NCI-H1930 (cell line): ENCODE measurements at regions not wholly inside any gene's neighbourhood (a gene's known extent, or its start where the extent isn't known, plus 50 kb on each side); places are given as distances from the start of the nearest gene placed in this dataset.
A peak's percentile ranks its signal among the peaks of the same experiment; 100 is the strongest.

Experiments
- DNase-seq, 2 experiments: peaks; one replicate each; lab custom pipeline; 2025; lab: John Stamatoyannopoulos, UW

- no peak for DNase-seq
These were observed 60.3 kb downstream of the AVPR1A start for GRCh38 chr12:63090716-63091115.

GRCh38 chr12:63086149-63086915 lies 64.7 kb downstream of the AVPR1A start:
- DNase-seq, result no peak

GRCh38 chr12:63085120-63085519 lies 65.9 kb downstream of the AVPR1A start:
- no peak for DNase-seq

- no peak for DNase-seq
These were observed 66.5 kb downstream of the AVPR1A start for GRCh38 chr12:63084501-63084900.

- DNase-seq, result no peak
These were observed 68.0 kb downstream of the AVPR1A start for GRCh38 chr12:63083046-63083445.

GRCh38 chr12:63079791-63080502 lies 71.1 kb downstream of the AVPR1A start:
- no peak for DNase-seq

GRCh38 chr12:63078906-63079305 lies 72.1 kb downstream of the AVPR1A start:
- no peak for DNase-seq

- DNase-seq, result no peak
These were observed 75.5 kb downstream of the AVPR1A start for GRCh38 chr12:63075376-63076060.

GRCh38 chr12:63070709-63071108 lies 80.3 kb downstream of the AVPR1A start:
- DNase-seq, result no peak

- no peak for DNase-seq
These were observed 81.0 kb downstream of the AVPR1A start for GRCh38 chr12:63069860-63070617.

- DNase-seq, result peak in 1 of 2 experiments; percentile 12
These were observed 82.1 kb downstream of the AVPR1A start for GRCh38 chr12:63068857-63069442.

- DNase-seq, result no peak
These were observed 84.2 kb downstream of the AVPR1A start for GRCh38 chr12:63066782-63067181.

GRCh38 chr12:63066136-63066535 lies 84.9 kb downstream of the AVPR1A start:
- DNase-seq, result no peak

GRCh38 chr12:63064080-63064479 lies 86.9 kb downstream of the AVPR1A start:
- DNase-seq, result no peak

- DNase-seq, result no peak
These were observed 94.4 kb downstream of the AVPR1A start for GRCh38 chr12:63056649-63057048.

GRCh38 chr12:63052696-63053095 lies 98.3 kb downstream of the AVPR1A start:
- no peak for DNase-seq

GRCh38 chr12:63047146-63047545 lies 103.9 kb downstream of the AVPR1A start:
- no peak for DNase-seq

- DNase-seq, result no peak
These were observed 105.8 kb downstream of the AVPR1A start for GRCh38 chr12:63045020-63045860.

GRCh38 chr12:63042646-63043045 lies 107.7 kb upstream of the PPM1H start:
- no peak for DNase-seq

GRCh38 chr12:63041601-63042000 lies 106.7 kb upstream of the PPM1H start:
- DNase-seq, result no peak
